ENCODE measurements at regions not wholly inside any gene's neighbourhood (a gene's known extent, or its start where the extent isn't known, plus 50 kb on each side); places are given as distances from the start of the nearest gene placed in this dataset.

DNA sequence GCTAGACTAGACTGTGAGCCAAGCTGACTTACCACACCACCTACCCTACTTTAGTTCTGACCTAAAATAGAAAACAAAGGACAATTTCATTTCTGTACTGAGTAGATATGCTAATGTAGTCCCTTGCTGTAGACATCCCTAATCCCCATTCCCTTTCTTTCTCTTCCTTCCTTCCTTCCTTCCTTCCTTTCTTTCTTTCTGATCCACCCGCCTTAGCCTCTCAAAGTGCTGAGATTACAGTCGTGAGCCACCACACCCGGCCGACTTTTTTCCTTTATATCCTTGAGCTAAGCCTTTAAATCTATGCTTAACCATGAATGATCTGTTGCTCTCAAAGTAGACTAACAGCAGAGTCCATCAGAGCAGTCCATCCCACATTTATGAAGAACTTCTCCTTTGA, 465.0 kb downstream of the SLITRK6 start:
- TF ChIP-seq, protein P1, sequence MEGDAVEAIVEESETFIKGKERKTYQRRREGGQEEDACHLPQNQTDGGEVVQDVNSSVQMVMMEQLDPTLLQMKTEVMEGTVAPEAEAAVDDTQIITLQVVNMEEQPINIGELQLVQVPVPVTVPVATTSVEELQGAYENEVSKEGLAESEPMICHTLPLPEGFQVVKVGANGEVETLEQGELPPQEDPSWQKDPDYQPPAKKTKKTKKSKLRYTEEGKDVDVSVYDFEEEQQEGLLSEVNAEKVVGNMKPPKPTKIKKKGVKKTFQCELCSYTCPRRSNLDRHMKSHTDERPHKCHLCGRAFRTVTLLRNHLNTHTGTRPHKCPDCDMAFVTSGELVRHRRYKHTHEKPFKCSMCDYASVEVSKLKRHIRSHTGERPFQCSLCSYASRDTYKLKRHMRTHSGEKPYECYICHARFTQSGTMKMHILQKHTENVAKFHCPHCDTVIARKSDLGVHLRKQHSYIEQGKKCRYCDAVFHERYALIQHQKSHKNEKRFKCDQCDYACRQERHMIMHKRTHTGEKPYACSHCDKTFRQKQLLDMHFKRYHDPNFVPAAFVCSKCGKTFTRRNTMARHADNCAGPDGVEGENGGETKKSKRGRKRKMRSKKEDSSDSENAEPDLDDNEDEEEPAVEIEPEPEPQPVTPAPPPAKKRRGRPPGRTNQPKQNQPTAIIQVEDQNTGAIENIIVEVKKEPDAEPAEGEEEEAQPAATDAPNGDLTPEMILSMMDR (IDR thresholded peaks at IDR 0.05; ENCODE audit: low read depth, low read length), result no peak
- DNase-seq (ENCODE audit: extremely low read depth, low read depth), result no peak

DNA sequence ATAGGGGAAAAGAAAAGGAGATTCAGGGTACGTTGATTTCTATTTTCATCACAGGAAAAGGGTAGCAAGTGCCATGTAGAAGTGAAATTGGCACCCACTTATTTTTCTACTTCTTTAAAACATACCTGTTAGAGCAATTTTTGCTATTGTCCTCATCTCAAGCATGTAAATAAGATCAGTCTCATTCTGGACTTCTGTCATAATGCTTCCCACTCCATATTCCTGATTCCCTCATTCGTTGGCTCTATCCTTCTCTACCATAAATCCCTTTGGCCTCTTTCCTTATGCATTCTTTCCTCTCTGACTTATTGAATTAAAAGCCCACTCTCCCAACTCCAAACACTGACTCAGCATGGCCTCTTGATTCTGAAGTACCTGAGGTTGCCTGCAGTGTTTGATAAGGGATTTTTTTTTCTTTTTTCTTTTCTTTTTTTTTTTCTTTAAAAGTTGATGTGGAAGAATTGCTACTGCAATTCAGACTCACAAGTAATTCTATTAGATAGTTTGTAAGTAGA, 465.7 kb downstream of the SLITRK6 start:
- TF ChIP-seq, protein P1 (IDR thresholded peaks at IDR 0.05; ENCODE audit: low read depth, low read length), result no peak
- no peak for DNase-seq (ENCODE audit: extremely low read depth, low read depth)

DNA sequence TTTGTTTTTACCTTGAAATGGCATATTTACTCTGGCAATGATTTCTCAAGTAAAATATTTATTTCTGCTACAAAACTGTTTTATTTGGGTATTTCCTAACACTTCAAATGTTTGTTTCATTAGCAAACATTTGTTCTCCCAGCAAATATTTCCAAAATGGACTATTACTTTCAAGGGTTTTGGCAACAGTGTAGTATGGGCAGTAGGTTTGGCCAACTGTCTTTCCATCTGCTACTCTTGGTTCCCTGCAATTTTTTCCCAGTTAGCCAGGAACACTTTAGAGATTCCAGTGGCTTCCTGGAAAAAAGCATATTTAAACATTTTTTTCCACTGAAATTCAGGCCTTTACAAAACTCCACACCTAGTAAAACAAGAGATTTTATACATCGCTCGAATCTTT, 466.6 kb downstream of the SLITRK6 start:
- TF ChIP-seq, protein P1 (IDR thresholded peaks at IDR 0.05; ENCODE audit: low read depth, low read length), result no peak
- DNase-seq (ENCODE audit: extremely low read depth, low read depth), result no peak

DNA sequence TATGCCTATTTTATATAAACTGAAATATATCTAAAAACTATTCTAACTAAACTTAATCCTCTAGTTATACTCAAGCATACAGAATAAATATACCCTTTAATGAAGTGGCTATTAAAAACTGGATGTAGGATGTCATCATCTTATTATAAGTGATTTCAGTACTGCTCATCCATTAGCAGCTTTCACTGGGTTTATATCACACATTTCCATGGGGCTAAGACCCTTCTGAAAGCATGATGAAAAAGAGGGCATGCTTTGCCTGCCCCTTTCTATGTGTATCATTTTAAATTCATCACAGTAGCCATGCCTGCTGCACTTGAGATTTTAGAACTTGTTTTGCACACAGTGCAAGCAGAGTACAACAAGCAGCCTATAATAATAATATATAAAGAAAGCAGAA, 477.5 kb downstream of the SLITRK6 start:
- DNase-seq (ENCODE audit: extremely low read depth, low read depth), result no peak
- TF ChIP-seq, protein P1 (IDR thresholded peaks at IDR 0.05; ENCODE audit: low read depth, low read length), result no peak

DNA sequence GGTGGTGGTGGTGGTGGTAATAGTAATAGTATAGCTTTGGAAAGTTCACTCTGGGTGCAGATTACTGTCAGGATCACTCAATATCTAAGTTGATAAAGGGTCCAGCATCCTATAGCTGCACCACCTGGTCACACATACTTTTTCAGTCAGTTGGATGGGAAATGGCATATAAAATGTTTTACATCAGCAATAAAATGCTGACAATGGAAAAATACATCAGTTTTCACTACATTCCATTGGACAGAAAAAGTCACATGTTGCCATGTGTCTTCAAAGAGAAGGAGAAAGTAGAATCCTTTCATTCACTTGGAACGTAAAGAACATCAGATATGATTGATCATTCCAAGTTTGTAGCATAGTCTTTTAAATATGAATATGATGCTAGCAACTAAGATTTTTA, 481.4 kb downstream of the SLITRK6 start:
- no peak for DNase-seq (ENCODE audit: extremely low read depth, low read depth)
- TF ChIP-seq, protein P1 (IDR thresholded peaks at IDR 0.05; ENCODE audit: low read depth, low read length), result no peak

DNA sequence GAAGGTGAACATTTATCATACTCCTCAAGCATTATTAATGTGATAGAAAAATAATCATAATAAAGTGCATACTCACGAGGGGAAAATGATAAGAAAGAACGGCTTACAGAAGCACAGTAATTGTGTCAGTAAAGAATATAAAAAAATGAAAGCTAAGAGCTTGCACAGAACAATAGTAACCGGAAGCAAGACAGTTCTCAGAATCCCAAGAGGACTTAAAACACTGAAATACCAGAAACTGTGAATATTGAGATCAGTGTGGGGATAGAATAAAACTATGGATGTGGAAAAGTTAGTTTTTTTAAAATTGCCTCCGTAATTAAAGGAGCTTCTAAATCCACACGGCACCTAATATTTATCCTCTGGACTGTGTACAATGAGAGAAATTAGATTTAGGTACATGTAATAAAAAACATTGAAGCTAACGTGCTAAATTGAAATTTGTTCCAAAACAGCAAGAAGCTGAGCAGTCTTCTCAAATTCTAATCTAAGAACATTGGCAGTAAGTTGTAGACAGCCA, 482.7 kb downstream of the SLITRK6 start:
- TF ChIP-seq, protein P1 (IDR thresholded peaks at IDR 0.05; ENCODE audit: low read depth, low read length), result no peak
- no peak for DNase-seq (ENCODE audit: extremely low read depth, low read depth)

DNA sequence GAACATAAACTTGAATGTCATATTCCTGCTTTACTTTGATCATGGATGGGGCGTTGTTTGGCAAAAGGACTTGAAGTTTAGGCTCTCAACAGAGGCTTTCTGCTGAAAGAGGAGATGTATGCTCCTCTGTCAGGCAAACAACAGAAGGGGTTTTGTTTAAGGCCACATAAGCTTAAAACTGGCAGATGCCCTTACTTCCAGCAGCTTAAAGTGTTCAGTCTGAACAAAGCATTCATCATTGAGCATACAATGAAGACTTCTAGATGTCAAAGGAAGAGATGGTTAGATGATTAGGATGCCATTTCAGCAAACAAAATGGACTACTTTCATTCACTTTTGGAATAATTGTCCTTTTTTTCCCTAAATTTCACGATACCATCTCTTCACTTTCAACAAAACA, 484.5 kb downstream of the SLITRK6 start:
- DNase-seq (ENCODE audit: extremely low read depth, low read depth), result no peak
- TF ChIP-seq, protein P1 (IDR thresholded peaks at IDR 0.05; ENCODE audit: low read depth, low read length), result no peak

All from AG09319 (cell line).